Endothelial cell of umbilical vein (primary cell): ENCODE measurements at regions not wholly inside any gene's neighbourhood (a gene's known extent, or its start where the extent isn't known, plus 50 kb on each side); places are given as distances from the start of the nearest gene placed in this dataset.

Experiments used
- BruUV-seq: library from RNA; stranded (reverse); fragments of 400-500 nt; replicated peaks from 2 replicates; lab custom pipeline; 2021; lab: Mats Ljungman, UMichigan
- CTCF ChIA-PET: fragments of 300-600, 350-600 bp; sonication (Branson Sonifier 250); formaldehyde crosslinking; loops from one replicate; lab custom pipeline; 2021; ENCODE audit warnings: antibody characterized with exemption, inconsistent platforms; lab: Charles Lee
- POLR2A ChIA-PET: fragments of 300-600, 350-600 bp; sonication (Branson Sonifier 250); formaldehyde crosslinking; loops from one replicate; lab custom pipeline; 2021; ENCODE audit warnings: antibody characterized with exemption, inconsistent platforms; lab: Charles Lee
- DNase-seq: peaks from one replicate; pipeline ENCODE4 v3.0.0-alpha.2; 2011; ENCODE audit warnings: low read depth, low spot score
- FAIRE-seq: peaks from 2 replicates; lab custom pipeline; 2011; peaks lifted over from hg19 to GRCh38; lab: Jason Lieb, UNC
- H2AFZ ChIP-seq: 2 replicates; pipeline ENCODE4 v1.6.0; 2012; ENCODE audit warnings: low read depth, low read length, control low read depth, inconsistent platforms
- H3K27ac ChIP-seq: 2 replicates; pipeline ENCODE4 v1.5.1; 2011; ENCODE audit warnings: low read depth, mild to moderate bottlenecking, control low read depth, low read length, moderate library complexity; ENCODE audit not compliant: insufficient read depth
- H3K27me3 ChIP-seq, 2 experiments: 2 replicates each; pipeline versions ENCODE4 v1.6.0 to v1.6.1; 2011; ENCODE audit warnings: low read length in 2 of 2, mixed read lengths in 1 of 2; ENCODE audit not compliant: control insufficient read depth in 2 of 2, insufficient read depth in 2 of 2
- H3K36me3 ChIP-seq, 2 experiments: 2 replicates in 1 of 2; 3 replicates in 1 of 2; pipeline ENCODE4 v1.5.1; 2011; ENCODE audit warnings: low read length in 2 of 2, mild to moderate bottlenecking in 1 of 2, moderate library complexity in 1 of 2; ENCODE audit not compliant: control insufficient read depth in 2 of 2, insufficient read depth in 2 of 2; ENCODE audit errors: extremely low read depth in 1 of 2
- H3K4me1 ChIP-seq: 3 replicates; pipeline ENCODE4 v1.5.1; 2011; ENCODE audit warnings: mild to moderate bottlenecking, low read length; ENCODE audit not compliant: control insufficient read depth, insufficient read depth; ENCODE audit errors: extremely low read depth
- H3K4me2 ChIP-seq: 2 replicates; pipeline ENCODE4 v1.6.1; 2011; ENCODE audit warnings: low read length, control low read depth, mixed read lengths; ENCODE audit not compliant: insufficient read depth
- H3K4me3 ChIP-seq, 3 experiments: fragments of 200-600 bp in 1 of 3; sonication (generic), shearing (Covaris generic) in 1 of 3; replicated peaks in 1 of 3; 2 replicates each; pipeline ENCODE4 v1.5.1; 2011 to 2016; ENCODE audit warnings: control low read depth in 3 of 3, low read length in 3 of 3, mild to moderate bottlenecking in 2 of 3, inconsistent platforms in 1 of 3, low read depth in 1 of 3, moderate library complexity in 1 of 3; ENCODE audit not compliant: insufficient read depth in 1 of 3
- H3K79me2 ChIP-seq: 2 replicates; pipeline ENCODE4 v1.6.0; 2012; ENCODE audit warnings: low read length, inconsistent platforms; ENCODE audit not compliant: control insufficient read depth, insufficient read depth
- H3K9ac ChIP-seq: replicated peaks from 2 replicates; pipeline ENCODE3; 2011; ENCODE audit warnings: low read length, control low read depth; ENCODE audit not compliant: insufficient read depth; ENCODE audit errors: extremely low read depth
- H3K9me1 ChIP-seq: replicated peaks from 3 replicates; pipeline ENCODE4 v1.6.0; 2011; ENCODE audit warnings: mild to moderate bottlenecking, low read length; ENCODE audit not compliant: control insufficient read depth, insufficient read depth; ENCODE audit errors: extremely low read depth
- H3K9me3 ChIP-seq: replicated peaks from 2 replicates; pipeline ENCODE4 v1.5.1; 2012; ENCODE audit warnings: low read length, inconsistent platforms; ENCODE audit not compliant: control insufficient read depth, insufficient read depth
- H4K20me1 ChIP-seq: replicated peaks from 2 replicates; pipeline ENCODE3; 2011; ENCODE audit warnings: mild to moderate bottlenecking, low read length; ENCODE audit not compliant: control insufficient read depth, insufficient read depth; ENCODE audit errors: extremely low read depth
- EZH2 ChIP-seq: IDR thresholded peaks from 2 replicates; pipeline ENCODE4 v1.6.1; 2012; ENCODE audit warnings: borderline replicate concordance, low read depth, mild to moderate bottlenecking, moderate library complexity, low read length, inconsistent platforms; ENCODE audit not compliant: severe bottlenecking
- JUN ChIP-seq: IDR thresholded peaks from 2 replicates; pipeline ENCODE4 v1.6.1; 2011; ENCODE audit warnings: borderline replicate concordance, low read depth; ENCODE audit not compliant: insufficient read length, insufficient read depth
- MYC ChIP-seq: IDR thresholded peaks from one replicate; pipeline ENCODE4 v1.6.1; 2011; ENCODE audit warnings: mild to moderate bottlenecking, low read depth, low read length
- POLR2A ChIP-seq: IDR thresholded peaks from 2 replicates; pipeline ENCODE4 v1.6.1; 2012; ENCODE audit warnings: low read depth, mild to moderate bottlenecking, control low read depth, low read length
- POLR2AphosphoS5 ChIP-seq: IDR thresholded peaks from 2 replicates; pipeline ENCODE4 v1.6.1; 2012; ENCODE audit warnings: low read depth, mild to moderate bottlenecking, control low read depth, low read length, moderate library complexity; ENCODE audit not compliant: insufficient read depth
- dilution Hi-C: fragments of 300-500 bp; cut with MboI; formaldehyde crosslinking; loops from one replicate; pipeline ENCODE4 v1.15.0; 2019; ENCODE audit warnings: low sequenced_read_pairs; ENCODE audit not compliant: extremely low pct_ligation_motif_present
- intact Hi-C: fragments of 100-400 bp; cut with micrococcal nuclease; formaldehyde crosslinking; loops from one replicate; pipeline ENCODE4 v1.10.0; 2022
- TF ChIP-seq, protein P1 (sequence below), 2 donors: IDR thresholded peaks; 1 replicate in 1 of 2; 2 replicates in 1 of 2; pipeline ENCODE4 v1.5.1; 2011; ENCODE audit warnings: low read length in 2 of 2, mild to moderate bottlenecking in 2 of 2, moderate library complexity in 2 of 2, control low read depth in 1 of 2, inconsistent platforms in 1 of 2, low read depth in 1 of 2; ENCODE audit not compliant: insufficient read depth in 1 of 2; ENCODE audit errors: extremely low read depth in 1 of 2
- TF ChIP-seq, protein P2 (sequence below): IDR thresholded peaks from 2 replicates; pipeline ENCODE4 v1.6.1; 2011; ENCODE audit not compliant: insufficient read depth, insufficient read length

DNA sequence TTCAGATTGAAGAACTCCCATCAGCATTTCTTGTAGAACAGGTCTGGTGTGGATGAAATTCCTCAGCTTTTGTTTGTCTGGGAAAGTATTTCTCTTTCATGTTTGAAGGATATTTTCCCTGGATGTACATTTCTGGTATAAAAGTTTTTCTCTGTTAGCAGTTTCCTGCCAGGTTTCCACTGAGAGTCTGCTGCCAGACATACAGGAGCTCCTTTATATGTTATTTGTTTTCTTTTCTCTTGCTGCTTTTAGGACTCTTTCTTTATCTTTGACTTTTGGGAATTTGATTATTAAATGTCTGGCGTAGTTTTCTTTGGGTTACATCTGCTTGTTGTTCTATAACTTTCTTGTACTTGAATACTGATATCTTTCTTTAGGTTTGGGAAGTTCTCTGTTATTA lies 486.5 kb downstream of the ARAP2 start:
- no peak for FAIRE-seq
- no peak for DNase-seq
- intact Hi-C loops, result no loop called here
- Histone ChIP-seq H3K27ac (no peak overlapping the region), H2AFZ (no peak overlapping the region), H3K4me2 (no peak overlapping the region), H3K4me3 (no peak overlapping the region), H3K4me1 (no peaks in the 10 kb centered on the region), H3K27me3 (no peaks in the 10 kb centered on the region), H3K79me2 (no peaks in the 10 kb centered on the region), H3K9ac (no peak overlapping the region), H3K36me3 (no peaks in the 10 kb centered on the region), H3K9me1 (no peaks in the 10 kb centered on the region), H3K9me3 (peaks cover 5% of the 10 kb centered on the region), H4K20me1 (no peaks in the 10 kb centered on the region)
- TF ChIP-seq MYC (no peak), POLR2A (no peak), POLR2AphosphoS5 (no peak), JUN (no peak), EZH2 (no peak)
- TF ChIP-seq, protein P1, sequence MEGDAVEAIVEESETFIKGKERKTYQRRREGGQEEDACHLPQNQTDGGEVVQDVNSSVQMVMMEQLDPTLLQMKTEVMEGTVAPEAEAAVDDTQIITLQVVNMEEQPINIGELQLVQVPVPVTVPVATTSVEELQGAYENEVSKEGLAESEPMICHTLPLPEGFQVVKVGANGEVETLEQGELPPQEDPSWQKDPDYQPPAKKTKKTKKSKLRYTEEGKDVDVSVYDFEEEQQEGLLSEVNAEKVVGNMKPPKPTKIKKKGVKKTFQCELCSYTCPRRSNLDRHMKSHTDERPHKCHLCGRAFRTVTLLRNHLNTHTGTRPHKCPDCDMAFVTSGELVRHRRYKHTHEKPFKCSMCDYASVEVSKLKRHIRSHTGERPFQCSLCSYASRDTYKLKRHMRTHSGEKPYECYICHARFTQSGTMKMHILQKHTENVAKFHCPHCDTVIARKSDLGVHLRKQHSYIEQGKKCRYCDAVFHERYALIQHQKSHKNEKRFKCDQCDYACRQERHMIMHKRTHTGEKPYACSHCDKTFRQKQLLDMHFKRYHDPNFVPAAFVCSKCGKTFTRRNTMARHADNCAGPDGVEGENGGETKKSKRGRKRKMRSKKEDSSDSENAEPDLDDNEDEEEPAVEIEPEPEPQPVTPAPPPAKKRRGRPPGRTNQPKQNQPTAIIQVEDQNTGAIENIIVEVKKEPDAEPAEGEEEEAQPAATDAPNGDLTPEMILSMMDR (IDR thresholded peaks at IDR 0.05; ENCODE audit: extremely low read depth in 1 of 2, insufficient read depth in 1 of 2, low read depth in 1 of 2, low read length in 2 of 2), result no peak
- TF ChIP-seq, protein P2, sequence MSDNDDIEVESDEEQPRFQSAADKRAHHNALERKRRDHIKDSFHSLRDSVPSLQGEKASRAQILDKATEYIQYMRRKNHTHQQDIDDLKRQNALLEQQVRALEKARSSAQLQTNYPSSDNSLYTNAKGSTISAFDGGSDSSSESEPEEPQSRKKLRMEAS, result no peak
- BruUV-seq, result no TSS peak
- dilution Hi-C loops, result no loop called here
- CTCF ChIA-PET, result no interaction called here
- POLR2A ChIA-PET, result no interaction called here
